Coronary artery (tissue), 2 donors: ENCODE measurements at regions not wholly inside any gene's neighbourhood (a gene's known extent, or its start where the extent isn't known, plus 50 kb on each side); places are given as distances from the start of the nearest gene placed in this dataset.
"Not testable (repeated sequence)": the region's sequence is repeated elsewhere in the genome, so short reads cannot be mapped to it uniquely, and the experiment has no call there.

ENCODE experiments used
- DNase-seq: peaks from one replicate; pipeline ENCODE4 v3.0.0-alpha.2; 2017; ENCODE audit warnings: low spot score
- H3K27ac ChIP-seq, 2 donors: fragments of 200-600 bp; sonication (generic); one replicate each; pipeline ENCODE4 v1.5.1; 2016 to 2019
- H3K4me3 ChIP-seq: fragments of 200-600 bp; sonication (generic); 2 replicates; pipeline ENCODE4 v1.5.1; 2016; ENCODE audit warnings: mild to moderate bottlenecking, moderate library complexity
- TF ChIP-seq, protein P1 (sequence below): fragments of 200-600 bp; sonication (generic); IDR thresholded peaks from one replicate; pipeline ENCODE4 v1.5.1; 2019; ENCODE audit warnings: antibody characterized with exemption

DNA sequence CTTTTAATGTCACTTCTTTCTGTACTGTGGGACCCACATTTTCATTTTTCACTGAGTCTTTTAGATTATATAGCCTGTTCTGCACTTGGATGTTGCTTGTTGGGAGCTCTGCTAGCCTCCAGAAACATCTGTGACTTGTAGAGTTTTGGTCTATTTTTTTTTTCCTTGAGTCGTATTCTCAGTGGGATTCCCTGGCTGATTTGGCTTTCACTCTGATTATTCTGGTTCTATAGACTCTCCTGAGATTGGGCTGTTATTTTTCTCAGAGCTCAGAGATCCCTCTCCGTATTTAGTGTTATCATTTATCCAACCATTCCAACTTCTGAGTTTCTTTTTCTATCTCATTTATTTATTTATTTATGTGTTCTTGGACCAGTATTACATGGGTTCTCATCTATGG lies 339.3 kb downstream of the FAM170A start:
- no peak for DNase-seq
- H3K4me3 ChIP-seq = no peak overlapping the region
- TF ChIP-seq, protein P1, sequence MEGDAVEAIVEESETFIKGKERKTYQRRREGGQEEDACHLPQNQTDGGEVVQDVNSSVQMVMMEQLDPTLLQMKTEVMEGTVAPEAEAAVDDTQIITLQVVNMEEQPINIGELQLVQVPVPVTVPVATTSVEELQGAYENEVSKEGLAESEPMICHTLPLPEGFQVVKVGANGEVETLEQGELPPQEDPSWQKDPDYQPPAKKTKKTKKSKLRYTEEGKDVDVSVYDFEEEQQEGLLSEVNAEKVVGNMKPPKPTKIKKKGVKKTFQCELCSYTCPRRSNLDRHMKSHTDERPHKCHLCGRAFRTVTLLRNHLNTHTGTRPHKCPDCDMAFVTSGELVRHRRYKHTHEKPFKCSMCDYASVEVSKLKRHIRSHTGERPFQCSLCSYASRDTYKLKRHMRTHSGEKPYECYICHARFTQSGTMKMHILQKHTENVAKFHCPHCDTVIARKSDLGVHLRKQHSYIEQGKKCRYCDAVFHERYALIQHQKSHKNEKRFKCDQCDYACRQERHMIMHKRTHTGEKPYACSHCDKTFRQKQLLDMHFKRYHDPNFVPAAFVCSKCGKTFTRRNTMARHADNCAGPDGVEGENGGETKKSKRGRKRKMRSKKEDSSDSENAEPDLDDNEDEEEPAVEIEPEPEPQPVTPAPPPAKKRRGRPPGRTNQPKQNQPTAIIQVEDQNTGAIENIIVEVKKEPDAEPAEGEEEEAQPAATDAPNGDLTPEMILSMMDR = no peak
- no peak overlapping the region for H3K27ac ChIP-seq

DNA sequence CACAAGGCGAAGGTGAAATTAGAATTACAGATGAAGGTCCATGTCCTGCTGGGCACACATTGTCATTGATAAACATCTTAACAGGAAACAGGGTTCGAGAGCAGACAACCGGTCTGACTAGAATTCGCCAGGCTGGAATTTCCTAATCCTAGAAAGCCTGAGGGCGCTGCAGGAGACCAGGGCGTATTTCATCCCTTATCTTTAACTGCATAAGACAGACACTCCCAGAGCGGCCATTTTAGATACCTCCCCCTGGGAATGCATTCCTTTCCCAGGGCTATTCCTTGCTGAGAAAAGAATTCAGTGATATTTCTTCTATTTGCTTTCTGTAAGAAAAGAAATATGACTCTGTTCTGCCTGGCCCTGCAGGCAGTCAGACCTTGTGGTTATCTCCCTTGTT lies 357.7 kb downstream of the FAM170A start:
- not testable (repeated sequence) for DNase-seq, H3K4me3 ChIP-seq, H3K27ac ChIP-seq

DNA sequence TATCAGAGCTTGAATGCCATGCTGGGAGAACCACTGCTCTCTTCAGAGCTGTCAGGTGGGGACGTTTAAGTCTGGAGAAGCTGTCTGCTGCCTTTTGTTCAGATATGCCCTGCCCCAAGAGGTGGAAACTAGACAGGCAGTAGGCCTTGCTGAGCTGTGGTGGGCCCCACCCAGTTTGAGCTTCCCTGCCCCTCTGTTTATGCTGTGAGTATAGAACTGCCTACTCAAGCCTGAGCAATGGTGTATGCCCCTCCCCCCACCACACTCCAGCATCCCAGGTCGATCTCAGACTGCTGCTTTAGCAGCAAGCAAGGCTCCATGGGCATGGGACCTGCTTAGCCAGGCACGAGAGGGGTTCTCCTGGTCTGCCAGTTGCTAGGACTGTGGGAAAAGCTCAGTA lies 362.3 kb downstream of the FAM170A start:
- TF ChIP-seq, protein P1 = no peak
- no peak for DNase-seq
- Histone ChIP-seq H3K4me3 (no peak overlapping the region), H3K27ac (no peak overlapping the region)

DNA sequence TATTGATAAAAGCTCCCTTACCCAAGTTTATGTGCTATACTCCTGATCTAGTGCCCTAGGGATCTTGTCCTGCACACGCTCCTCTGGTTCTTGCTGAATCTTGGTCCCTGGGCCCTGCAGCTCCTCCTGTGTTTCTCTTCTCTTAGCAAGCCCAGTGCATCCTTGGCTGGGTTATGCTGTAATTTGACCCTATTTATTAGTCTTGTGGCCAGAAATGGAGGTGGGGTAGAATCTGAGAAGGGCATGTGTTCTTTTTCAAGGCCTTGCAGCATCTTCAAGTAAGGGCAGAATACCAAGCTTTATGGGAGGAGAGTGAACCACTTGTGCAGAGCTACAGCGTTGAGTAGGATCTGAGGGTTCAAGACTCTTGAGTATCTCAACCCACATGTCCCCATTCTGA lies 366.8 kb downstream of the FAM170A start:
- Histone ChIP-seq H3K27ac (no peak overlapping the region), H3K4me3 (no peak overlapping the region)
- no peak for DNase-seq
- TF ChIP-seq, protein P1 = no peak

DNA sequence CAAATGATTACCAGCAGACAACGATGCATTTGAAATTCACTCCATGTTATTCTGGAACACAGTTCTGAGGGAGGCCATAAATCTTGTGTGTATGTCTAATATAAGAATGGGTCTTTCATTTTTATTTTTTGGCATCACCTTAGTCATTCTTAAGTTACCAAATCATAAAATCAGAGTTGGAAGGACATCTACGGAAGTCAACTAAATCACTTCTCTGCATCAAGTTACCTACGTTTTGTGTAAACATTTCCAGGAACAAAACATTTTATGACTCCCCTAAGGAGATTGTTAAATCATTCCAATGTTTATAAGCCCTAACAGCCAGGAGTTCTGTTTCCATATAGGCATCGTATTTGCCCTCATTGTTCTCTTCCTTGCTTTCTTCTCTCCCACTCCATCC lies 378.2 kb downstream of the FAM170A start:
- Histone ChIP-seq H3K4me3 (no peak overlapping the region), H3K27ac (no peak overlapping the region)
- TF ChIP-seq, protein P1 = no peak
- DNase-seq = no peak

DNA sequence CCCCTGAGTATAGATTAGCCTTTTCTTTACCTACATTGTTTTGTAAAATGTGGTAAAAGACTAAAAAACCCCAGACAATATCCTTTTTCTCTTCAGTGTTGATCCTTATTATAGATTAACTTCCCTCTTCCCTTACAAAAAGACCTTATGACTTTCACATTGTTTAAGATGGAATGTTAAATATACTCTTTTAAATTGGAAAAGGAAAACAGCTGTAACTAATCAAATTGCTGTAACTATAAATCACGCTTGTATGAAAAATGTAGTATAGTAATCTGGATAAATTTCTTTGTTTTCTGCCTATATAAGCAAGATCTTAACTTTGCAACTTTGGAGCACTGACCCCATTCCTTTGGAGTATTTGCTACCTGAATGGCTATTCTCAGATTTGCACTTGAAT lies 383.1 kb downstream of the FAM170A start:
- H3K27ac ChIP-seq = no peak overlapping the region
- TF ChIP-seq, protein P1 = no peak
- no peak for DNase-seq
- H3K4me3 ChIP-seq = no peak overlapping the region

DNA sequence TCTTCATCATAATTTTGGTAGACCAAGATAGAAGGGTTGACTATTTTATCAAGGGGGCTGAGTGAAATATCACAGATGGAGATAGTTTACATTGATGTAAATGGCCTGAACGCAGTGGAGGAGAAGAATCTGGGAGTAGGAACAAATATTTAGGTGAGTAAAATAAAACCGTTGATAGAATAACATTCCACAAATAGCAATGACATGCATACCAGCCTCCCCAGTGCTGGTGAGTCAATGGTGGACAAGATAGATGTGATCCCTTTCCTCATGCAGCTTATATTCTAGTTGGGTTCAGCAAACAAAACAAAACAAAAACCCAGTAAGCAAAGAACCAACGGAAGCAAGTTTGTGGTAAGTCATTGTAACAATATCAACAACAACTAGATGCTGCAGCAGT lies 385.2 kb downstream of the FAM170A start:
- TF ChIP-seq, protein P1 = no peak
- Histone ChIP-seq H3K27ac (no peak overlapping the region), H3K4me3 (no peak overlapping the region)
- DNase-seq = no peak
